HepG2 (cell line): ENCODE measurements at regions not wholly inside any gene's neighbourhood (a gene's known extent, or its start where the extent isn't known, plus 50 kb on each side); places are given as distances from the start of the nearest gene placed in this dataset.

Experiments used
- ATAC-seq: fragments of 200-7000 bp; cut with Tn5 transposase; 3 replicates; pipeline ENCODE4 v1.9.1; 2020; ENCODE audit warnings: mild to moderate bottlenecking, moderate library complexity
- BruUV-seq: library from RNA; stranded (reverse); fragments of 400-500 nt; replicated peaks from 2 replicates; lab custom pipeline; 2021; lab: Mats Ljungman, UMichigan
- CTCF ChIA-PET: fragments of 300-600 bp; formaldehyde crosslinking; extraction: SDS; loops from one replicate; lab custom pipeline; 2021; ENCODE audit warnings: low total read pairs, inconsistent platforms, low intra/inter-chr PET ratio; lab: Yijun Ruan, JAX
- POLR2A ChIA-PET: fragments of 350-600 bp; sonication (Branson Sonifier 250); formaldehyde crosslinking; loops from one replicate; lab custom pipeline; 2020; ENCODE audit warnings: antibody characterized with exemption, inconsistent platforms; lab: Yijun Ruan, JAX
- DNase-seq: peaks from one replicate; pipeline ENCODE4 v3.0.0-alpha.2; 2015; ENCODE audit warnings: low spot score
- FAIRE-seq: peaks from 3 replicates; lab custom pipeline; 2011; peaks lifted over from hg19 to GRCh38; lab: Jason Lieb, UNC
- H2AFZ ChIP-seq: one replicate; pipeline ENCODE4 v1.6.1; 2011; ENCODE audit warnings: low read length, inconsistent platforms
- H3K27ac ChIP-seq: fragments of 300-600 bp; 3 replicates; pipeline ENCODE4 v1.8.0; 2011; ENCODE audit warnings: mixed run types, mild to moderate bottlenecking, mixed read lengths, low read length, inconsistent platforms; ENCODE audit not compliant: insufficient read depth; ENCODE audit errors: extremely low read length
- H3K27me3 ChIP-seq, 2 experiments: fragments of 200-600 bp in 1 of 2; 2 replicates in 1 of 2; 3 replicates in 1 of 2; pipeline versions ENCODE4 v1.6.0 to v1.8.0; 2011; ENCODE audit warnings: low read length in 2 of 2, mild to moderate bottlenecking in 2 of 2, moderate library complexity in 2 of 2, inconsistent platforms in 1 of 2; ENCODE audit not compliant: insufficient read depth in 2 of 2, control insufficient read depth in 1 of 2
- H3K36me3 ChIP-seq, 2 experiments: fragments of 200-600 bp in 1 of 2; replicated peaks in 1 of 2; 2 replicates in 1 of 2; 3 replicates in 1 of 2; pipeline versions ENCODE4 v1.5.1 to v1.8.0; 2011; ENCODE audit warnings: low read length in 2 of 2, inconsistent platforms in 1 of 2; ENCODE audit not compliant: insufficient read depth in 2 of 2, control insufficient read depth in 1 of 2
- H3K4me1 ChIP-seq: 2 replicates; pipeline ENCODE4 v1.5.1; 2012; ENCODE audit warnings: low read length, inconsistent platforms; ENCODE audit not compliant: insufficient read depth
- H3K4me2 ChIP-seq: 2 replicates; pipeline ENCODE4 v1.6.0; 2011; ENCODE audit warnings: low read depth, low read length, inconsistent platforms
- H3K4me3 ChIP-seq, 3 experiments: fragments of 200-600 bp in 1 of 3; sonication (generic), shearing (Covaris generic) in 1 of 3; replicated peaks in 1 of 3; 2 replicates each; pipeline ENCODE4 v1.5.1; 2011 to 2016; ENCODE audit warnings: low read length in 3 of 3, inconsistent platforms in 2 of 3, low read depth in 2 of 3, mild to moderate bottlenecking in 2 of 3, control low read depth in 1 of 3, mixed read lengths in 1 of 3; ENCODE audit not compliant: insufficient read depth in 1 of 3
- H3K79me2 ChIP-seq: one replicate; pipeline ENCODE4 v1.6.1; 2011; ENCODE audit warnings: low read length, inconsistent platforms; ENCODE audit not compliant: insufficient read depth
- H3K9ac ChIP-seq: 2 replicates; pipeline ENCODE4 v1.6.0; 2011; ENCODE audit warnings: mild to moderate bottlenecking, low read depth, low read length, inconsistent platforms; ENCODE audit not compliant: insufficient read depth
- H3K9me3 ChIP-seq: 2 replicates; pipeline ENCODE4 v1.5.1; 2012; ENCODE audit warnings: mild to moderate bottlenecking, low read length
- H4K20me1 ChIP-seq: 2 replicates; pipeline ENCODE4 v1.6.0; 2011; ENCODE audit warnings: inconsistent platforms, mild to moderate bottlenecking, low read length, moderate library complexity; ENCODE audit not compliant: insufficient read depth
- ARNT ChIP-seq: fragments of 450-650 bp; IDR thresholded peaks from 2 replicates; pipeline ENCODE4 v1.6.1; 2017
- BRCA1 ChIP-seq: sonication (generic); formaldehyde crosslinking; IDR thresholded peaks from 2 replicates; pipeline ENCODE4 v1.4.0; 2020; ENCODE audit warnings: missing genetic modification reagents
- CERS6 ChIP-seq: sonication (generic); formaldehyde crosslinking; IDR thresholded peaks from 2 replicates; pipeline ENCODE4 v1.5.0; 2020; ENCODE audit warnings: missing genetic modification reagents
- NCOA5 ChIP-seq: sonication (generic); formaldehyde crosslinking; IDR thresholded peaks from 2 replicates; pipeline ENCODE4 v1.4.0; 2020; ENCODE audit warnings: missing genetic modification reagents
- RAD21 ChIP-seq: fragments of 450-650 bp; formaldehyde crosslinking; IDR thresholded peaks from 2 replicates; pipeline ENCODE4 v1.5.0; 2020; ENCODE audit warnings: mild to moderate bottlenecking
- SRSF4 ChIP-seq: fragments of 200-400 bp; formaldehyde crosslinking; IDR thresholded peaks from one replicate; pipeline ENCODE4 v1.6.1; 2018; ENCODE audit warnings: mild to moderate bottlenecking, low read depth, low read length, moderate library complexity; ENCODE audit not compliant: poor library complexity, severe bottlenecking
- TARDBP ChIP-seq: sonication (generic); formaldehyde crosslinking; IDR thresholded peaks from 2 replicates; pipeline ENCODE4 v1.8.0; 2022; ENCODE audit warnings: mild to moderate bottlenecking, missing genetic modification reagents
- ZBTB4 ChIP-seq: sonication (generic); formaldehyde crosslinking; IDR thresholded peaks from 2 replicates; pipeline ENCODE4 v1.4.0; 2020; ENCODE audit warnings: missing genetic modification reagents, mild to moderate bottlenecking, borderline replicate concordance
- ZBTB8A ChIP-seq: sonication (generic); formaldehyde crosslinking; IDR thresholded peaks from 2 replicates; pipeline ENCODE4 v1.4.0; 2020; ENCODE audit warnings: mild to moderate bottlenecking, low read depth, missing genetic modification reagents, borderline replicate concordance
- ZFP37 ChIP-seq: sonication (generic); formaldehyde crosslinking; IDR thresholded peaks from 2 replicates; pipeline ENCODE4 v1.4.0; 2020; ENCODE audit warnings: missing genetic modification reagents, borderline replicate concordance
- ZNF496 ChIP-seq: sonication (generic); formaldehyde crosslinking; IDR thresholded peaks from 2 replicates; pipeline ENCODE4 v1.8.1; 2023; ENCODE audit warnings: mild to moderate bottlenecking, moderate library complexity, missing genetic modification reagents; ENCODE audit not compliant: insufficient replicate concordance
- ZNF672 ChIP-seq: sonication (generic); formaldehyde crosslinking; IDR thresholded peaks from 2 replicates; pipeline ENCODE4 v1.8.1; 2022; ENCODE audit warnings: missing genetic modification reagents
- ZNF720 ChIP-seq: sonication (generic); formaldehyde crosslinking; IDR thresholded peaks from 2 replicates; pipeline ENCODE4 v1.4.0; 2020; ENCODE audit warnings: missing genetic modification reagents
- ZNF761 ChIP-seq: sonication (generic); formaldehyde crosslinking; conservative IDR thresholded peaks from 2 replicates; pipeline ENCODE4 v1.4.0; 2020; ENCODE audit warnings: mild to moderate bottlenecking, missing genetic modification reagents
- ZSCAN20 ChIP-seq: sonication (generic); formaldehyde crosslinking; IDR thresholded peaks from 2 replicates; pipeline ENCODE4 v1.4.0; 2020; ENCODE audit warnings: missing genetic modification reagents, mild to moderate bottlenecking, borderline replicate concordance
- WGBS: methylation state at CpG from one replicate; pipeline ENCODE4 v1.1.6; 2017; ENCODE audit warnings: low lambda C conversion rate; 5-methylcytosine and 5-hydroxymethylcytosine counted together
- in situ Hi-C: cut with HindIII; loops from 2 replicates; pipeline ENCODE4 v1.10.0; 2017; ENCODE audit warnings: low pct_unique_long_range_greater_than_20kb; ENCODE audit not compliant: extremely low pct_ligation_motif_present
- intact Hi-C: fragments of 100-400 bp; cut with micrococcal nuclease; formaldehyde crosslinking; loops from one replicate; pipeline ENCODE4 v1.10.0; 2022; ENCODE audit not compliant: unreplicated experiment

- FAIRE-seq = no peak
- WGBS = 20% methylated on average over 13 of the region's 13 CpGs
- Histone ChIP-seq H3K4me2 (no peak overlapping the region), H3K4me3 (no peak overlapping the region), H3K36me3 (no peaks in the 10 kb centered on the region), H3K27ac (no peak overlapping the region), H3K79me2 (no peaks in the 10 kb centered on the region), H2AFZ (no peak overlapping the region), H3K4me1 (no peaks in the 10 kb centered on the region), H3K27me3 (no peaks in the 10 kb centered on the region), H3K9ac (no peak overlapping the region), H4K20me1 (no peaks in the 10 kb centered on the region), H3K9me3 (peaks cover 86% of the 10 kb centered on the region)
- no peak for ATAC-seq
- in situ Hi-C loops = no loop called here
- CTCF ChIA-PET = no interaction called here
- intact Hi-C loops = no loop called here
- no peak for DNase-seq
- POLR2A ChIA-PET = no interaction called here
- BruUV-seq = no TSS peak
- TF ChIP-seq ZBTB8A (CRISPR knock-in tag) (no peak), ZNF761 (CRISPR knock-in tag) (no peak), ZNF672 (CRISPR knock-in tag) (no peak), ZFP37 (CRISPR knock-in tag) (no peak), BRCA1 (no peak), ZNF496 (CRISPR knock-in tag) (no peak), RAD21 (CRISPR knock-in tag) (no peak), ZSCAN20 (CRISPR knock-in tag) (no peak), NCOA5 (CRISPR knock-in tag) (no peak), ZBTB4 (CRISPR knock-in tag) (no peak), SRSF4 (no peak), ARNT (no peak), CERS6 (CRISPR knock-in tag) (no peak), ZNF720 (CRISPR knock-in tag) (no peak), TARDBP (no peak)
Measured at GRCh38 chr19:28563964-28564921, 648.7 kb downstream of the UQCRFS1 start.
